HG02678 (cell line): ENCODE measurements at regions not wholly inside any gene's neighbourhood (a gene's known extent, or its start where the extent isn't known, plus 50 kb on each side); places are given as distances from the start of the nearest gene placed in this dataset.

Experiments used
- ATAC-seq: cut with Tn5 transposase; IDR thresholded peaks from one replicate; pipeline ENCODE4 v1.9.1; 2021; ENCODE audit warnings: mild to moderate bottlenecking, moderate library complexity; ENCODE audit not compliant: unreplicated experiment

- ATAC-seq = peak; percentile 19
Observed at GRCh38 chr6:225121-225721, 67.1 kb upstream of the DUSP22 start.

- no peak for ATAC-seq
Observed at GRCh38 chr6:225907-226306, 66.4 kb upstream of the DUSP22 start.

- ATAC-seq = peak; percentile 29
Observed at GRCh38 chr6:226516-227073, 65.7 kb upstream of the DUSP22 start.

- ATAC-seq = peak; percentile 34
Observed at GRCh38 chr6:227074-227782, 65.1 kb upstream of the DUSP22 start.

GRCh38 chr6:227812-228338 is 64.4 kb upstream of the DUSP22 start:
- peak; percentile 22 for ATAC-seq

- peak; percentile 30 for ATAC-seq
Observed at GRCh38 chr6:228881-229651, 63.2 kb upstream of the DUSP22 start.

GRCh38 chr6:231779-232178 is 60.5 kb upstream of the DUSP22 start:
- no peak for ATAC-seq

- no peak for ATAC-seq
Observed at GRCh38 chr6:232982-233640, 59.2 kb upstream of the DUSP22 start.

GRCh38 chr6:234706-235372 is 57.4 kb upstream of the DUSP22 start:
- ATAC-seq = no peak

- peak; percentile 65 for ATAC-seq
Observed at GRCh38 chr6:235763-236360, 56.4 kb upstream of the DUSP22 start.

GRCh38 chr6:236519-236918 is 55.8 kb upstream of the DUSP22 start:
- no peak for ATAC-seq

GRCh38 chr6:240151-240550 is 52.1 kb upstream of the DUSP22 start:
- ATAC-seq = no peak

GRCh38 chr6:241336-241865 is 50.9 kb upstream of the DUSP22 start:
- no peak for ATAC-seq
